HG03025 (cell line): ENCODE measurements at regions not wholly inside any gene's neighbourhood (a gene's known extent, or its start where the extent isn't known, plus 50 kb on each side); places are given as distances from the start of the nearest gene placed in this dataset.
"Not testable (repeated sequence)": the region's sequence is repeated elsewhere in the genome, so short reads cannot be mapped to it uniquely, and the experiment has no call there.

Source experiments
- ATAC-seq: cut with Tn5 transposase; IDR thresholded peaks from one replicate; pipeline ENCODE4 v1.9.1; 2021; ENCODE audit warnings: mild to moderate bottlenecking, moderate library complexity; ENCODE audit not compliant: unreplicated experiment, low FRiP score

GRCh38 chr1:71345491-71345890 is 264.7 kb upstream of the ZRANB2 start:
- ATAC-seq, result no peak

DNA sequence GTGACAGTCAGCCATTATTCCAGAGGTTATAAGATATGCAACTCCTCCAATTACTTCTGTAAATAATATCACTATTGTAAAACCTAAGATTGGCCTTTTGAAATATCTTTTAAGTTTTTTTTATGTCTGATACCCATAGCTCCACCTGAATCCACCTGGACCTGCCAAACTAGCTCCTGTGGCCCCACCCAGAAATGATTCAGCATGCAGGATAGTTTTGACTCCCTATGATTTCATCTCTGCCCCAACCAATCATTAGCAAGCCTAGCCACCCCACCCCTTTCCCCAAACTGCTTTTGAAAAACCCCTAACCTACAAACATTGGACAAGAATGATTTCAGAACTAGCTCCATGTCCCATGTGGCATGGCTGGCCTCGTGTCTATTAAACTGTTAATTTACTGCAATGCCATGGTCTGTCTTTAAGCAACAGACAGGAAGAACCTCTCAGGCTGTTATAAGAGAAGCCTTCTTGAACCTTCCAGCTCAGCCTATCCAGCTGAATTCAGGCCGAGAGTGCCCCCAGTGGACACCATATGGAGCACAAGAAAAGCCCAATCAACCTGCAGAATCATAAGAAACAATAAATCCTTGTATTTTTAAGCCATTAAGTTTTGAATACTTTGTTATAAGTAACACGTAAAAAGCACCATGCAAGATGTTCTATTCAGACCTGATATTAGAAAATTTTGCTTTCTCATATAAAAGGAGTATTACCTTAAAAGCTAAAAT is 263.0 kb upstream of the ZRANB2 start:
- ATAC-seq, result no peak

DNA sequence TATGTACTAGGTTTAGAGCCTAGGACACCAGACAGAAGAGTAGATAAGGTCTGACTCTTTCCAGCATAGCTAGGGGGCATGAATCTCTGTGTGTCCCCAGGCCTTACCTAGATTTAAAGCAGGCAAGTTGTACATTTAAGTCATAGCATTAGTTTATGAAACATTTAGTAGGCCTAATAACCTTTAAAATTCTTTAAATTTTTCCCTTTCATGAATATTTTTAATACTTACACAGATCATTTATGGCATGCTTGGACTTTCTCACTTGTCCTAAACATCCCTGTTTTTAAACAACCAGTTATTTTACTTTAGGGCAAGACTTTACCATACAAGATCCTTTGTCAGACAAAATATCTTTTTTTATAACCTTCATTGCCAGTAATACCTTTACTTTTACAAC is 258.4 kb upstream of the ZRANB2 start:
- no peak for ATAC-seq

DNA sequence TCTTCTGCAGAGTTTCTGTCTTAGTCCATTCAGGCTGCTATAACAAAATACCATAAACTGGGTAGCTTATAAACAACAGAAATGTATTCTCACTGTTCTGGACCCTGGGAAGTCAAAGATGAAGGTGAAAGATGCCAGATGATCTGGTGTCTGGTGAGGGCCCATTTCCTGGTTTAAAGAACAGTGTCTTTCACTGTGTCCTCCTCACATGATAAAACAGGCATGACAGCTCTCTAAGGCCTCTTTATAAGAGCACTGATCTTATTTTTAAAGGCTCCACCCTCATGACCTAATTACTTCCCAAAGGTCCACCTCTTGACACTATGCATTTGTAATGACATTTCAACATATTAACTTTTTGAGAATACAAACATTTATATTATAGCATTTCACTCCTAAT is 250.2 kb upstream of the ZRANB2 start:
- no peak for ATAC-seq

- no peak for ATAC-seq
These were observed 243.9 kb upstream of the ZRANB2 start for GRCh38 chr1:71324671-71325267.

GRCh38 chr1:71312545-71312944 is 231.7 kb upstream of the ZRANB2 start:
- ATAC-seq, result no peak

- ATAC-seq, result no peak
These were observed 230.5 kb upstream of the ZRANB2 start for GRCh38 chr1:71311376-71311775.

DNA sequence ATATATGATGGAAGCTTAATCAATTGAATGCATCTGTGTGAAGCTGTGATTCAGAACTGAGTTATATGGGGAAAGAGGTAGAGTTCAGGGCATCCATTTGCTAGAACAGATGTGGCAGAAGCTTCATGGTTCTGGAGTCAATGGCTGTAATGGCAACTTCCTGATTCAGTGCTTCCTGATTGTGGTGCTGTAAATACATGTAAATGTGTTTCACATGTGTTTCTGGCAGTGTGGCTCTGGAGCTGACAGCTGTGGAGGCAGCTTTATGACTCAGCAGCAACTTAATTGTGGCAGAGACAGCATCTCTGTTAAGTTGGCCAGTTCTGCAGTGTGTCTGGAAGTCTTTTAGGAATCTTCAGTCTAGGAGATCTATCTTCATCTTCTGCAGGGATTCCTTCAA is 226.6 kb upstream of the ZRANB2 start:
- peak; percentile 76 for ATAC-seq

GRCh38 chr1:71304125-71304524 is 223.3 kb upstream of the ZRANB2 start:
- no peak for ATAC-seq

DNA sequence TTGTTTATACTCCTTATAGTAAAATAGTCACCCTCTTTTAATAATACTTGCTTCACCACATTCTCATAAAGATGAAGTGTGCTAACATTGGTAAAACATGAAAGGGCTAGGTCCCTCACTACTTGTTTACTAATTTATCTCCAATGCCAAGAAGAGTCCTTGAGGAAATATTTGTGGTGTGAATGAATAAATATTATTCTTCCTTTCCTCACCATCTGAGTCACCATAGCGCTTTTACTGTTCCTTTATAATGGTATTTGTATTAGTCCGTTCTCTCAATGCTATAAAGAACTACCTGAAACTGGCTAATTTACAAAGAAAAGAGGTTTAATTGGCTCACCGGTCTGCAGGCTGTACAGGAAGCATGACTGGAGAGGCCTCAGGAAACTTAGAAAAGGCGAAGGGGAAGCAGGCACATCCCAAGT is 222.8 kb upstream of the ZRANB2 start:
- ATAC-seq, result no peak

DNA sequence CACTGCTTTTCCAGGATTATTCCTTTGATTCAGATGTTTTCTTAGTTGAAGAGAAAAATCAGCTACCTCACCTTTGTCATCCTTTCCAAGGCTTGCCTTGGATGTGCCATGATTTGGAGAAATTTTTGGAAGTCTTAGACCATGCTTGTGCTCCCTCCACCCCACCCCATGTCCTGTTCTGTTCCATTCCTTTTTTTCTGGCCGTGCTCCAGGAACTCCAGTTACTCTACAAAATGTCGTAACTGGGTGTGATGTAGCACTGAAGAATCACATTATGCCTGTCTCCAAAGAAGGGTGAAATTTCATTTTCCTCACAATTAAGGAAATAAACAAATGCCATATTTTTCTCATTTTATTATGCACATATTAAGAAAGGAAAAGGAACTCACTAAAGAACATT is 217.8 kb upstream of the ZRANB2 start:
- ATAC-seq, result no peak

DNA sequence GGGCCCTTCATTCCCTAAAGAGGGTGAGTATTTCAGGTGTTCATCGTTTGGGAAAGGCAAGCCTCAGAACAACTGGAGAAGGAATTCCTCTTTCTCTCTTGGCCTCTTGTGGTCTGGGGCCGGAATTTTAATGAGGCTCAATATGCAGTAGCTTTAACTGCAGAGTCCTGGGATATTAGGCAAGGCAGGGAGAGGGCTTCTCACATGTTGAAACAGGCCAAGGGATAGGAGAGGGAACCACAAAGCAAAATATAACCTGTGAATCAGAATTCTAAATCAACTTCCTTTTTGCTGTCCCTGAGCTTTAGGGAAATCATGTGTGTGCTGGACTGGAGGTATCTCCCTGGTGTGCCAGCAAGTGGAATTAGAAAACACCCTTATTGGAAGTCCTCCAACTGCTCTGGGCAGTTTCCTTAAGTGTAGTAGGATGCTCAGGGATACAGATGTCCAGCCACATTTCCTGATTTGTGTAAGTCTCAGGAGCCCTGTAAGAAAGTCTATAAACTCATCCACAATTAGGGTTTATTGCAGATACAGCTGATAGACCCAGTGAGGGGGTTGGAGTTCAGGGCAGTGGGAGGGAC is 215.8 kb upstream of the ZRANB2 start:
- ATAC-seq, result no peak

- ATAC-seq, result no peak
These were observed 214.5 kb upstream of the ZRANB2 start for GRCh38 chr1:71295350-71295749.

GRCh38 chr1:71294178-71294577 is 213.3 kb upstream of the ZRANB2 start:
- no peak for ATAC-seq

DNA sequence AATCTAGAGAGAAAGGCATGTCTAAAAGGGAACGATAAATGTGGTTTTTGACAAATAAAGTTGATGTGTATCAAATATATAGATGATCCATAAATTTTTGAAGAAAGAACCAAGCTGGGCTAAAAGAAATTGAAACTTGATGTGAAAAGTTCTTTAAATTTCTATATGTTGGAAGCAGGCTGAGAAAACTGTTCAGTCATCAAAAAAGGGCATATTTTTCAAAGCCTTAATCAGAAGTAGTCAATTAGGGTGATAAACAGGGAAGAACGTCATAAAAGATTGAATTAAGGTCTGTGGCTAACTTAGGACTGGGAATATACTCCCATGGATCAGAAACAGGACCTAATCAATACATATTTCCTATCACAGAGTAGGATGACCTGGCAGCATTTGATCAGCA is 211.4 kb upstream of the ZRANB2 start:
- ATAC-seq, result no peak

DNA sequence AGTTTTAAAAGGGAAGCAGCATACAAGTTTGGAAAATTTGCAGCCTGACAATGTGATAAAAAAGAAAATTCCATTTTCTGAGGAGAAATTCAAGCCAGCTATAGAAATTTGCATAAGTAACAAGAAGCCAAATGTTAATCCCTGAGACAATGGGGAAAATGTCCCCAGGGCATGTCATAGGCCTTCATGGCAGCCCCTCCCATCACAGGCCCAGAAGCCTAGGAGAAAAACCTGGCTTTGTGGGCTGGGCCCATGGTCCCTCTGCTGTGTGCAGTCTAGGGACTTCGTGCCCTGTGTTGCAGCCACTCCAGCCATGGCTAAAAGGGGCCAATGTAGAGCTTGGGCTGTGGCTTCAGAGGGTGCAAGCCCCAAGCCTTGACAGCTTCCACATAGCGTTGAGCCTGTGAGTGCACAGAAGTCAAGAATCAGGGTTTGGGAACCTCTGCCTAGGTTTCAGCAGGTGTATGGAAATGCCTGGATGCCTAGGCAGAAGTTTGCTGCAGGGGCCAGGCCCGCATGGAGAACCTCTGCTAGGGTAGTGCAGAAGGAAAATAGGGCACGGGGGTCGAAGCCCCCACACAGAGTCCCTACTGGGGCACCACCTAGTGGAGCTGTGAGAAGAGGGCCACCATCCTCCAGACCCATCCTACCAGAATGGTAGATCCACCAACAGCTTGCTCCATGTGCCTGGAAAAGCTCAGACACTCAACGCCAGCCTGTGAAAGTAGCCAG is 209.8 kb upstream of the ZRANB2 start:
- ATAC-seq, result not testable (repeated sequence)

GRCh38 chr1:71285529-71285928 is 204.7 kb upstream of the ZRANB2 start:
- ATAC-seq, result no peak

DNA sequence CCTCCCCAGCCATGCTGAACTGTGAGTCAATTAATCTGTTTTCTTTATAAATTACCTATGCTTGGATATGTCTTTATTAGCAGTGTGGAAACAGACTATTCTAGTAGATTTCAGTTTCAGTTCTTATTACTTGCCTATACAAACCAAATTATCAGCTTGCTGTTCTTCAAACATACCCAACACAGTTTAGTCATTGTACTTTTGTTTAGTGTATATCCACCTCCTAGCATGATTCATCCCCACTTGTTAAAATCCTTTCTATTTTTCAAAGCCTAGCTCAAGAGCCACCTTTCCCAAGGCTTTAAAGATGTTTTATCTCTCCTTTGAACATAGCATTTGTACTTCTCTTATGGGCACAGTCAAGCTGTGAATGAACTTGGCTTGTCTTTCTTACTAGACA is 195.6 kb upstream of the ZRANB2 start:
- no peak for ATAC-seq

DNA sequence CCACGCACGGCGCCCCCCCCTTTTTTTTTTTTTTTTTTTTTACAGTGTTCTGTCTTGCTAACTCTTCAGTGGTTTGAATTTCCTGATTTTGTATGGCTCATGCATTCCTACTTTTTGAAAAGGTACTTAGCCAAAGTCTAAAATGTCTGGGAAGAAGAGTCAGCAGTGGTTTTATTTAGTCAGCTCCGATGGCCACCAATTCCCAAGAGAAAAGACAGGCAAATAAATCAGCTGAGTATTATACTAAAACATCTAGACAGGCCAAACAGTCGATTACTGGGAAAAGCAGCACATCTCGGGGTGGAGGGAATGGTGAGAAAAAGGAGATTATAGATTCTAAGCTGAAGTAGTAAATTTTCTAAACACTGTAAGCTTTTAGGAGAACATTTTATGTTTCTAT is 192.5 kb upstream of the ZRANB2 start:
- no peak for ATAC-seq

DNA sequence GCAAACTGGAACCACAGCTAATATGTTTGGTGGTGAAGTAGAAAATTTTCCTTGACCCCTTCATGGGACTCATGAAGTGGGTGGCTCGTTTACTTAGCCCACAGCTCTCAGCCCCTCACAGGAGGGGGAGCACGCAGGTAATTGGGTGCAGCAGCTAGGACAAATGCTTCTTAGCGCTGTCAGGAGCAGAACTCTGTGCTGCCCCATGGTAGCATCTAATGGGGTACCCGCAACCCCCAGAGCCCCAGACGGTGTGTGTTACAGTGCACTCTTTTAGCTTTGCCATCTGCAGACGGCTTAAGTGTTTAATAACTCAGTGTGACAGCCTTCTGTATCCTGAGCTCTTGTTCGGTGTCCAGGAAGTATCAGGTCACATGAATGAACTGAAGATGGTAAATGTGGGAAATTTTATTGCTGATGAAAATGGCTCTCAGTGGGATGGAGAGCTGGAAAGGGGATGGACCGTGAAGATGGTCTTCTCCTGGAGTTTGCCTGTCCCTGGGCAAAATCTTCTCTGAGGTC is 189.6 kb upstream of the ZRANB2 start:
- no peak for ATAC-seq

GRCh38 chr1:71269818-71270217 is 189.0 kb upstream of the ZRANB2 start:
- ATAC-seq, result no peak
